Endothelial cell of umbilical vein (primary cell): ENCODE measurements at regions not wholly inside any gene's neighbourhood (a gene's known extent, or its start where the extent isn't known, plus 50 kb on each side); places are given as distances from the start of the nearest gene placed in this dataset.

ENCODE experiments used
- BruUV-seq: library from RNA; stranded (reverse); fragments of 400-500 nt; replicated peaks from 2 replicates; lab custom pipeline; 2021; lab: Mats Ljungman, UMichigan
- CTCF ChIA-PET: fragments of 300-600, 350-600 bp; sonication (Branson Sonifier 250); formaldehyde crosslinking; loops from one replicate; lab custom pipeline; 2021; ENCODE audit warnings: antibody characterized with exemption, inconsistent platforms; lab: Charles Lee
- POLR2A ChIA-PET: fragments of 300-600, 350-600 bp; sonication (Branson Sonifier 250); formaldehyde crosslinking; loops from one replicate; lab custom pipeline; 2021; ENCODE audit warnings: antibody characterized with exemption, inconsistent platforms; lab: Charles Lee
- DNase-seq: peaks from one replicate; pipeline ENCODE4 v3.0.0-alpha.2; 2011; ENCODE audit warnings: low read depth, low spot score
- FAIRE-seq: peaks from 2 replicates; lab custom pipeline; 2011; peaks lifted over from hg19 to GRCh38; lab: Jason Lieb, UNC
- H2AFZ ChIP-seq: 2 replicates; pipeline ENCODE4 v1.6.0; 2012; ENCODE audit warnings: low read depth, low read length, control low read depth, inconsistent platforms
- H3K27ac ChIP-seq: 2 replicates; pipeline ENCODE4 v1.5.1; 2011; ENCODE audit warnings: low read depth, mild to moderate bottlenecking, control low read depth, low read length, moderate library complexity; ENCODE audit not compliant: insufficient read depth
- H3K27me3 ChIP-seq, 2 experiments: 2 replicates each; pipeline versions ENCODE4 v1.6.0 to v1.6.1; 2011; ENCODE audit warnings: low read length in 2 of 2, mixed read lengths in 1 of 2; ENCODE audit not compliant: control insufficient read depth in 2 of 2, insufficient read depth in 2 of 2
- H3K36me3 ChIP-seq, 2 experiments: 2 replicates in 1 of 2; 3 replicates in 1 of 2; pipeline ENCODE4 v1.5.1; 2011; ENCODE audit warnings: low read length in 2 of 2, mild to moderate bottlenecking in 1 of 2, moderate library complexity in 1 of 2; ENCODE audit not compliant: control insufficient read depth in 2 of 2, insufficient read depth in 2 of 2; ENCODE audit errors: extremely low read depth in 1 of 2
- H3K4me1 ChIP-seq: 3 replicates; pipeline ENCODE4 v1.5.1; 2011; ENCODE audit warnings: mild to moderate bottlenecking, low read length; ENCODE audit not compliant: control insufficient read depth, insufficient read depth; ENCODE audit errors: extremely low read depth
- H3K4me2 ChIP-seq: 2 replicates; pipeline ENCODE4 v1.6.1; 2011; ENCODE audit warnings: low read length, control low read depth, mixed read lengths; ENCODE audit not compliant: insufficient read depth
- H3K4me3 ChIP-seq, 3 experiments: fragments of 200-600 bp in 1 of 3; sonication (generic), shearing (Covaris generic) in 1 of 3; replicated peaks in 1 of 3; 2 replicates each; pipeline ENCODE4 v1.5.1; 2011 to 2016; ENCODE audit warnings: control low read depth in 3 of 3, low read length in 3 of 3, mild to moderate bottlenecking in 2 of 3, inconsistent platforms in 1 of 3, low read depth in 1 of 3, moderate library complexity in 1 of 3; ENCODE audit not compliant: insufficient read depth in 1 of 3
- H3K79me2 ChIP-seq: 2 replicates; pipeline ENCODE4 v1.6.0; 2012; ENCODE audit warnings: low read length, inconsistent platforms; ENCODE audit not compliant: control insufficient read depth, insufficient read depth
- H3K9ac ChIP-seq: replicated peaks from 2 replicates; pipeline ENCODE3; 2011; ENCODE audit warnings: low read length, control low read depth; ENCODE audit not compliant: insufficient read depth; ENCODE audit errors: extremely low read depth
- H3K9me1 ChIP-seq: replicated peaks from 3 replicates; pipeline ENCODE4 v1.6.0; 2011; ENCODE audit warnings: mild to moderate bottlenecking, low read length; ENCODE audit not compliant: control insufficient read depth, insufficient read depth; ENCODE audit errors: extremely low read depth
- H3K9me3 ChIP-seq: replicated peaks from 2 replicates; pipeline ENCODE4 v1.5.1; 2012; ENCODE audit warnings: low read length, inconsistent platforms; ENCODE audit not compliant: control insufficient read depth, insufficient read depth
- H4K20me1 ChIP-seq: replicated peaks from 2 replicates; pipeline ENCODE3; 2011; ENCODE audit warnings: mild to moderate bottlenecking, low read length; ENCODE audit not compliant: control insufficient read depth, insufficient read depth; ENCODE audit errors: extremely low read depth
- CTCF ChIP-seq, 2 donors: IDR thresholded peaks; 1 replicate in 1 of 2; 2 replicates in 1 of 2; pipeline ENCODE4 v1.5.1; 2011; ENCODE audit warnings: low read length in 2 of 2, mild to moderate bottlenecking in 2 of 2, moderate library complexity in 2 of 2, control low read depth in 1 of 2, inconsistent platforms in 1 of 2, low read depth in 1 of 2; ENCODE audit not compliant: insufficient read depth in 1 of 2; ENCODE audit errors: extremely low read depth in 1 of 2
- EZH2 ChIP-seq: IDR thresholded peaks from 2 replicates; pipeline ENCODE4 v1.6.1; 2012; ENCODE audit warnings: borderline replicate concordance, low read depth, mild to moderate bottlenecking, moderate library complexity, low read length, inconsistent platforms; ENCODE audit not compliant: severe bottlenecking
- FOS ChIP-seq: IDR thresholded peaks from 2 replicates; pipeline ENCODE4 v1.6.1; 2011; ENCODE audit warnings: mild to moderate bottlenecking, low read length, moderate library complexity, borderline replicate concordance; ENCODE audit not compliant: insufficient read depth
- GATA2 ChIP-seq: IDR thresholded peaks from 2 replicates; pipeline ENCODE4 v1.7.0; 2011; ENCODE audit warnings: low read depth, mild to moderate bottlenecking, moderate library complexity, mixed read lengths, low read length; ENCODE audit not compliant: insufficient read length, insufficient read depth
- JUN ChIP-seq: IDR thresholded peaks from 2 replicates; pipeline ENCODE4 v1.6.1; 2011; ENCODE audit warnings: borderline replicate concordance, low read depth; ENCODE audit not compliant: insufficient read length, insufficient read depth
- MAX ChIP-seq: IDR thresholded peaks from 2 replicates; pipeline ENCODE4 v1.6.1; 2011; ENCODE audit not compliant: insufficient read depth, insufficient read length
- MYC ChIP-seq: IDR thresholded peaks from one replicate; pipeline ENCODE4 v1.6.1; 2011; ENCODE audit warnings: mild to moderate bottlenecking, low read depth, low read length
- POLR2A ChIP-seq: IDR thresholded peaks from 2 replicates; pipeline ENCODE4 v1.6.1; 2012; ENCODE audit warnings: low read depth, mild to moderate bottlenecking, control low read depth, low read length
- POLR2AphosphoS5 ChIP-seq: IDR thresholded peaks from 2 replicates; pipeline ENCODE4 v1.6.1; 2012; ENCODE audit warnings: low read depth, mild to moderate bottlenecking, control low read depth, low read length, moderate library complexity; ENCODE audit not compliant: insufficient read depth
- dilution Hi-C: fragments of 300-500 bp; cut with MboI; formaldehyde crosslinking; loops from one replicate; pipeline ENCODE4 v1.15.0; 2019; ENCODE audit warnings: low sequenced_read_pairs; ENCODE audit not compliant: extremely low pct_ligation_motif_present
- intact Hi-C: fragments of 100-400 bp; cut with micrococcal nuclease; formaldehyde crosslinking; loops from one replicate; pipeline ENCODE4 v1.10.0; 2022

- no peaks in the 10 kb centered on the region for H3K4me1 ChIP-seq
- H3K9ac ChIP-seq = no peak overlapping the region
- no peak overlapping the region for H3K4me2 ChIP-seq
- no peak overlapping the region for H2AFZ ChIP-seq
- H3K36me3 ChIP-seq = no peaks in the 10 kb centered on the region
- no peaks in the 10 kb centered on the region for H3K9me1 ChIP-seq
- CTCF ChIA-PET = interaction anchor here (1.6 kb wide), 1 partner anchor 15 kb away, joined by 4 read pairs; no protein-coding TSS in a partner anchor
- no peak overlapping the region for H3K27ac ChIP-seq
- no peaks in the 10 kb centered on the region for H3K27me3 ChIP-seq
- dilution Hi-C loops (no loop called here), intact Hi-C loops (no loop called here)
- H3K4me3 ChIP-seq = no peak overlapping the region
- H3K79me2 ChIP-seq = no peaks in the 10 kb centered on the region
- no peaks in the 10 kb centered on the region for H3K9me3 ChIP-seq
- no TSS peak for BruUV-seq
- TF ChIP-seq MAX = no peak
- H4K20me1 ChIP-seq = no peaks in the 10 kb centered on the region
- DNase-seq = no peak
- POLR2A ChIA-PET = interaction anchor here (0.6 kb wide), 1 partner anchor 85 kb away, joined by 3 read pairs; no protein-coding TSS in a partner anchor
- FAIRE-seq = no peak
These were observed 303.4 kb downstream of the ZNF621 start for GRCh38 chr3:40827942-40828688.

GRCh38 chr3:40828741-40829415, 304.1 kb downstream of the ZNF621 start:
- ChIA-PET POLR2A (no interaction called here), CTCF (no interaction called here)
- Histone ChIP-seq H3K27ac (no peak overlapping the region), H3K9ac (no peak overlapping the region), H3K79me2 (no peaks in the 10 kb centered on the region), H3K36me3 (no peaks in the 10 kb centered on the region), H3K9me3 (no peaks in the 10 kb centered on the region), H3K27me3 (no peaks in the 10 kb centered on the region), H3K4me1 (no peaks in the 10 kb centered on the region), H4K20me1 (no peaks in the 10 kb centered on the region), H3K4me3 (no peak overlapping the region), H3K4me2 (no peak overlapping the region), H3K9me1 (no peaks in the 10 kb centered on the region), H2AFZ (no peak overlapping the region)
- dilution Hi-C loops = no loop called here
- no TSS peak for BruUV-seq
- intact Hi-C loops = no loop called here
- no peak for DNase-seq
- FAIRE-seq = no peak
- TF ChIP-seq POLR2A = no peak
- no peak for TF ChIP-seq POLR2AphosphoS5
- TF ChIP-seq EZH2 = no peak
- TF ChIP-seq MAX = no peak
- TF ChIP-seq CTCF (IDR thresholded peaks at IDR 0.05; ENCODE audit: extremely low read depth in 1 of 2, insufficient read depth in 1 of 2, low read depth in 1 of 2, low read length in 2 of 2) = no peak
- no peak for TF ChIP-seq GATA2
- TF ChIP-seq FOS = no peak
- no peak for TF ChIP-seq JUN
- no peak for TF ChIP-seq MYC
